H9 (cell line): ENCODE measurements at regions not wholly inside any gene's neighbourhood (a gene's known extent, or its start where the extent isn't known, plus 50 kb on each side); places are given as distances from the start of the nearest gene placed in this dataset.

Source experiments
- DNase-seq: peaks from one replicate; pipeline ENCODE4 v3.0.0-alpha.2; 2017
- H2AFZ ChIP-seq: one replicate; pipeline ENCODE4 v1.6.1; 2013; ENCODE audit warnings: mild to moderate bottlenecking, low read length, control low read depth, moderate library complexity
- H2AK5ac ChIP-seq: 2 replicates; pipeline ENCODE4 v1.6.1; 2013; ENCODE audit warnings: low read length, control low read depth, mixed read lengths; ENCODE audit not compliant: insufficient read length
- H2BK120ac ChIP-seq: one replicate; pipeline ENCODE4 v1.6.1; 2013; ENCODE audit warnings: low read depth, mild to moderate bottlenecking, low read length, control low read depth, inconsistent platforms; ENCODE audit not compliant: poor library complexity, severe bottlenecking
- H2BK12ac ChIP-seq: 2 replicates; pipeline ENCODE4 v1.6.1; 2013; ENCODE audit warnings: low read length, control low read depth, mixed read lengths, low read depth; ENCODE audit not compliant: insufficient read length
- H2BK15ac ChIP-seq: 2 replicates; pipeline ENCODE4 v1.6.1; 2013; ENCODE audit warnings: low read depth, low read length, control low read depth
- H2BK20ac ChIP-seq: one replicate; pipeline ENCODE4 v1.6.1; 2013; ENCODE audit warnings: low read depth, mild to moderate bottlenecking, low read length, control low read depth, inconsistent platforms; ENCODE audit not compliant: poor library complexity, severe bottlenecking
- H2BK5ac ChIP-seq: 2 replicates; pipeline ENCODE4 v1.6.1; 2013; ENCODE audit warnings: low read length, control low read depth, mixed read lengths; ENCODE audit not compliant: insufficient read length
- H3K14ac ChIP-seq: 2 replicates; pipeline ENCODE4 v1.6.1; 2013; ENCODE audit warnings: low read length, control low read depth; ENCODE audit not compliant: insufficient read depth
- H3K18ac ChIP-seq: 2 replicates; pipeline ENCODE4 v1.6.1; 2013; ENCODE audit warnings: low read depth, mild to moderate bottlenecking, mixed read lengths, low read length, control low read depth; ENCODE audit not compliant: insufficient read length
- H3K23ac ChIP-seq: 2 replicates; pipeline ENCODE4 v1.6.1; 2013; ENCODE audit warnings: low read length, control low read depth, mixed read lengths, low read depth; ENCODE audit not compliant: insufficient read length
- H3K23me2 ChIP-seq: 2 replicates; pipeline ENCODE4 v1.6.1; 2013; ENCODE audit warnings: low read depth, mild to moderate bottlenecking, mixed read lengths, low read length, control low read depth; ENCODE audit not compliant: insufficient read length, poor library complexity, severe bottlenecking
- H3K27ac ChIP-seq: 2 replicates; pipeline ENCODE4 v1.5.1; 2013; ENCODE audit warnings: low read length, control low read depth, mixed read lengths, low read depth; ENCODE audit not compliant: insufficient read length
- H3K27me3 ChIP-seq: 2 replicates; pipeline ENCODE4 v1.6.1; 2013; ENCODE audit warnings: low read length, control low read depth, inconsistent platforms; ENCODE audit not compliant: insufficient read depth
- H3K4ac ChIP-seq: 2 replicates; pipeline ENCODE4 v1.6.1; 2013; ENCODE audit warnings: low read depth, mild to moderate bottlenecking, control low read depth, inconsistent platforms, low read length, moderate library complexity
- H3K4me1 ChIP-seq: 2 replicates; pipeline ENCODE4 v1.6.1; 2013; ENCODE audit warnings: low read length, control low read depth, inconsistent platforms; ENCODE audit not compliant: insufficient read depth
- H3K4me2 ChIP-seq: 2 replicates; pipeline ENCODE4 v1.6.1; 2013; ENCODE audit warnings: low read length, control low read depth, mixed read lengths; ENCODE audit not compliant: insufficient read length, insufficient read depth
- H3K56ac ChIP-seq: 2 replicates; pipeline ENCODE4 v1.6.1; 2013; ENCODE audit warnings: low read depth, mild to moderate bottlenecking, mixed read lengths, low read length, control low read depth; ENCODE audit not compliant: insufficient read length
- H3K79me1 ChIP-seq: 2 replicates; pipeline ENCODE4 v1.6.1; 2013; ENCODE audit warnings: low read depth, mild to moderate bottlenecking, moderate library complexity, low read length, control low read depth, inconsistent platforms; ENCODE audit not compliant: insufficient read depth, poor library complexity, severe bottlenecking
- H3K79me2 ChIP-seq: 2 replicates; pipeline ENCODE4 v1.6.1; 2013; ENCODE audit warnings: low read length, control low read depth, inconsistent platforms; ENCODE audit not compliant: insufficient read depth
- H3K9ac ChIP-seq: 2 replicates; pipeline ENCODE4 v1.6.1; 2013; ENCODE audit warnings: low read length, control low read depth, mixed read lengths; ENCODE audit not compliant: insufficient read length; ENCODE audit errors: extremely low read depth
- H3K9me3 ChIP-seq: one replicate; pipeline ENCODE4 v1.6.1; 2013; ENCODE audit warnings: low read depth, low read length, inconsistent platforms; ENCODE audit not compliant: control insufficient read depth
- H3T11ph ChIP-seq: one replicate; pipeline ENCODE4 v1.6.1; 2013; ENCODE audit warnings: mild to moderate bottlenecking, low read length, control low read depth, inconsistent platforms
- H4K20me1 ChIP-seq: one replicate; pipeline ENCODE4 v1.6.1; 2013; ENCODE audit not compliant: control insufficient read depth, insufficient read length, insufficient read depth
- H4K5ac ChIP-seq: 2 replicates; pipeline ENCODE4 v1.6.1; 2013; ENCODE audit warnings: low read depth, mild to moderate bottlenecking, mixed read lengths, low read length, control low read depth; ENCODE audit not compliant: insufficient read length
- H4K8ac ChIP-seq: replicated peaks from 2 replicates; pipeline ENCODE4 v1.6.1; 2013; ENCODE audit warnings: low read length, control low read depth, mixed read lengths, low read depth; ENCODE audit not compliant: insufficient read length
- H4K91ac ChIP-seq: 2 replicates; pipeline ENCODE4 v1.6.1; 2013; ENCODE audit warnings: low read depth, mild to moderate bottlenecking, moderate library complexity, mixed read lengths, low read length, control low read depth; ENCODE audit not compliant: insufficient read length
- H3K27ac Mint-ChIP-seq, 3 experiments: 2 replicates in 2 of 3; 3 replicates in 1 of 3; pipeline ENCODE4 v1.8.0; 2020 to 2021; ENCODE audit warnings: mixed read lengths in 3 of 3, mild to moderate bottlenecking in 1 of 3, moderate library complexity in 1 of 3
- H3K27me3 Mint-ChIP-seq: 2 replicates; pipeline ENCODE4 v1.8.0; 2021; ENCODE audit warnings: low read depth, mild to moderate bottlenecking, moderate library complexity, mixed read lengths
- H3K36me3 Mint-ChIP-seq, 3 experiments: 2 replicates in 2 of 3; 3 replicates in 1 of 3; pipeline ENCODE4 v1.8.0; 2020 to 2021; ENCODE audit warnings: low read depth in 3 of 3, mixed read lengths in 3 of 3; ENCODE audit not compliant: insufficient read depth in 1 of 3
- H3K4me1 Mint-ChIP-seq, 2 experiments: 2 replicates each; pipeline ENCODE4 v1.8.0; 2020; ENCODE audit warnings: mixed read lengths in 2 of 2
- H3K4me3 Mint-ChIP-seq, 2 experiments: 2 replicates in 1 of 2; 3 replicates in 1 of 2; pipeline ENCODE4 v1.8.0; 2020 to 2021; ENCODE audit warnings: mild to moderate bottlenecking in 2 of 2, mixed read lengths in 2 of 2, moderate library complexity in 1 of 2
- H3K9me3 Mint-ChIP-seq, 2 experiments: 2 replicates in 1 of 2; 3 replicates in 1 of 2; pipeline ENCODE4 v1.8.0; 2020; ENCODE audit warnings: mild to moderate bottlenecking in 2 of 2, mixed read lengths in 2 of 2, moderate library complexity in 1 of 2
- TF ChIP-seq, protein P1 (sequence below): fragments of 200-600 bp; sonication (generic); conservative IDR thresholded peaks from 3 replicates; pipeline ENCODE4 v1.8.0; 2021; ENCODE audit warnings: antibody characterized with exemption, mild to moderate bottlenecking

DNA sequence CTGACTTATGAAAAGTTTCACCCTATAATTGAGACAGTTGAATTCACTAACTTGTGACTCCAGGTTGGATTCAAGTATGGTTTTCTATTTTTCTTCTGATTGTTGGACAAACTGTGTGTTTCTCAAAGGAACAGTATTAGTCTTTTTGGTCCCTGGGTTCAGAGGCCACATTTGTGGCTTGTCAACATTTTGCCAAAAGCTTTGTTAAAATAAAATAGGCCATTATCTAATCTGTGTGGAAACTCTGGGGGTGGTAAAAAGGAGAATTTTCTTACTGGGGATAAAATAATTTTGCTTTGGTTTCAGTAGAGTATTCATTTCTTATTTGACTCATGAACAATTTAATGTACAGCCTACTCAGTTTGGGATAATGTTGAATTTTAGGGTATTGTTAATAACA, 166.3 kb downstream of the TMEM167A start:
- Histone ChIP-seq H3K9ac (no peak overlapping the region), H3K27ac (no peak overlapping the region), H3K79me2 (no peaks in the 10 kb centered on the region), H3K56ac (no peak overlapping the region), H4K91ac (no peak overlapping the region), H2BK12ac (no peak overlapping the region), H4K8ac (no peak overlapping the region), H4K5ac (no peak overlapping the region), H3K9me3 (no peaks in the 10 kb centered on the region), H2BK20ac (no peak overlapping the region), H3K18ac (no peak overlapping the region), H4K20me1 (no peaks in the 10 kb centered on the region), H3K23ac (no peak overlapping the region), H3T11ph (no peak overlapping the region), H2BK120ac (no peak overlapping the region), H3K14ac (no peak overlapping the region), H2BK5ac (no peak overlapping the region), H3K27me3 (no peaks in the 10 kb centered on the region), H2BK15ac (no peak overlapping the region), H2AK5ac (no peak overlapping the region), H3K4ac (no peak overlapping the region), H3K79me1 (no peaks in the 10 kb centered on the region), H2AFZ (no peak overlapping the region), H3K4me1 (no peaks in the 10 kb centered on the region), H3K4me2 (no peak overlapping the region), H3K23me2 (no peaks in the 10 kb centered on the region)
- TF ChIP-seq, protein P1, sequence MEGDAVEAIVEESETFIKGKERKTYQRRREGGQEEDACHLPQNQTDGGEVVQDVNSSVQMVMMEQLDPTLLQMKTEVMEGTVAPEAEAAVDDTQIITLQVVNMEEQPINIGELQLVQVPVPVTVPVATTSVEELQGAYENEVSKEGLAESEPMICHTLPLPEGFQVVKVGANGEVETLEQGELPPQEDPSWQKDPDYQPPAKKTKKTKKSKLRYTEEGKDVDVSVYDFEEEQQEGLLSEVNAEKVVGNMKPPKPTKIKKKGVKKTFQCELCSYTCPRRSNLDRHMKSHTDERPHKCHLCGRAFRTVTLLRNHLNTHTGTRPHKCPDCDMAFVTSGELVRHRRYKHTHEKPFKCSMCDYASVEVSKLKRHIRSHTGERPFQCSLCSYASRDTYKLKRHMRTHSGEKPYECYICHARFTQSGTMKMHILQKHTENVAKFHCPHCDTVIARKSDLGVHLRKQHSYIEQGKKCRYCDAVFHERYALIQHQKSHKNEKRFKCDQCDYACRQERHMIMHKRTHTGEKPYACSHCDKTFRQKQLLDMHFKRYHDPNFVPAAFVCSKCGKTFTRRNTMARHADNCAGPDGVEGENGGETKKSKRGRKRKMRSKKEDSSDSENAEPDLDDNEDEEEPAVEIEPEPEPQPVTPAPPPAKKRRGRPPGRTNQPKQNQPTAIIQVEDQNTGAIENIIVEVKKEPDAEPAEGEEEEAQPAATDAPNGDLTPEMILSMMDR, result no peak
- Mint-ChIP-seq H3K27ac (no peak overlapping the region), H3K27me3 (no peaks in the 10 kb centered on the region), H3K4me3 (no peak overlapping the region), H3K36me3 (peaks cover 8 to 11% (median 10%) of the 10 kb centered on the region in 3 experiments), H3K9me3 (peaks cover 10% of the 10 kb centered on the region in 2 experiments), H3K4me1 (peaks cover 9 to 11% of the 10 kb centered on the region in 2 experiments)
- DNase-seq, result no peak
